ENCODE measurements at regions not wholly inside any gene's neighbourhood (a gene's known extent, or its start where the extent isn't known, plus 50 kb on each side); places are given as distances from the start of the nearest gene placed in this dataset.
"Not testable (repeated sequence)": the region's sequence is repeated elsewhere in the genome, so short reads cannot be mapped to it uniquely, and the experiment has no call there.

- H3K4me3 ChIP-seq (ENCODE audit: low read depth, low read length): no peak overlapping the region
These were observed 429.9 kb downstream of the CD83 start for GRCh38 chr6:14547284-14547998.

GRCh38 chr6:14549304-14549770 lies 431.8 kb downstream of the CD83 start:
- no peak overlapping the region for H3K4me3 ChIP-seq (ENCODE audit: low read depth, low read length)

DNA sequence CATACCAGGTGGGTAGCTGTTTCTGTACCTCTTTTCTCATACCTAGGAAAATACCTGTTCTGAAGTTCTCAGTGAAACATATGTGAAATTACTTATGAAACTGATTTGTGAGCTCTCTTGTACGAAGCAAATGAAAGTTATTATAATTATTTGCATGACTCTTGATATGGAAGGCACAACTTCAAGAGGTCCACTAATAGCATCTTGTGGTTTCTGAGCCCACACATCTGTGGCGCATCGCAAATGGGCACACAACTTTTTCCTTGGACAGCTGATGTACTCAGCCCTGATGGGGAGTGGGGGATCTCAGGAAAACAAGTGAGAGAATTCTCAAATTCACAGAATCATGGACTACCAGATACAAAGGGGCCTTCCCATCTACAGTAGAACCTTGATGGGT lies 432.3 kb downstream of the CD83 start:
- no peak overlapping the region for H3K4me3 ChIP-seq (ENCODE audit: low read depth, low read length)

- H3K4me3 ChIP-seq (ENCODE audit: low read depth, low read length): no peak overlapping the region
These were observed 432.8 kb downstream of the CD83 start for GRCh38 chr6:14550410-14550809.

- no peak overlapping the region for H3K4me3 ChIP-seq (ENCODE audit: low read depth, low read length)
These were observed 433.2 kb downstream of the CD83 start for GRCh38 chr6:14550822-14551221.

- not testable (repeated sequence) for H3K4me3 ChIP-seq (ENCODE audit: low read depth, low read length)
These were observed 434.0 kb downstream of the CD83 start for GRCh38 chr6:14551601-14552000.

DNA sequence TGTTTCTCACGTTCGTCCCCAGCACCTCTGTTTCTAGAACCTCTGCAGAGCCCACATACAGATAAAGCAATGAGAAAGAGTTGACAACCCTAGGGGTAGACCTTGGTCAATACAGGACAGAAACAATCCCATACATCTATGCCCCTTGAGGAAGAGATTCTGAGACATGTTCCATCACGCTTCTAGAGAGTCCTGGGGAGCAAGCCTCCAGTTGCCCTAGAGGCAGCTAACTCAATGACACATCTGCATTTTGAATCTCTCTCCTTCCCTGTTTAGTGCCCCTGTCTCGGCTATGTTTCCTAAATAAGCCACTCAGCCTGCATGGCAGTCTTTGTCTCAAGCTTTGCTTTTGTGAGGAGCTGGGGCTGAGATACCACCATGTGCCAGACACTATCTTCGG lies 435.3 kb downstream of the CD83 start:
- H3K4me3 ChIP-seq (ENCODE audit: low read depth, low read length): no peak overlapping the region

GRCh38 chr6:14553515-14553914 lies 435.9 kb downstream of the CD83 start:
- no peak overlapping the region for H3K4me3 ChIP-seq (ENCODE audit: low read depth, low read length)

GRCh38 chr6:14555804-14556203 lies 438.2 kb downstream of the CD83 start:
- no peak overlapping the region for H3K4me3 ChIP-seq (ENCODE audit: low read depth, low read length)

DNA sequence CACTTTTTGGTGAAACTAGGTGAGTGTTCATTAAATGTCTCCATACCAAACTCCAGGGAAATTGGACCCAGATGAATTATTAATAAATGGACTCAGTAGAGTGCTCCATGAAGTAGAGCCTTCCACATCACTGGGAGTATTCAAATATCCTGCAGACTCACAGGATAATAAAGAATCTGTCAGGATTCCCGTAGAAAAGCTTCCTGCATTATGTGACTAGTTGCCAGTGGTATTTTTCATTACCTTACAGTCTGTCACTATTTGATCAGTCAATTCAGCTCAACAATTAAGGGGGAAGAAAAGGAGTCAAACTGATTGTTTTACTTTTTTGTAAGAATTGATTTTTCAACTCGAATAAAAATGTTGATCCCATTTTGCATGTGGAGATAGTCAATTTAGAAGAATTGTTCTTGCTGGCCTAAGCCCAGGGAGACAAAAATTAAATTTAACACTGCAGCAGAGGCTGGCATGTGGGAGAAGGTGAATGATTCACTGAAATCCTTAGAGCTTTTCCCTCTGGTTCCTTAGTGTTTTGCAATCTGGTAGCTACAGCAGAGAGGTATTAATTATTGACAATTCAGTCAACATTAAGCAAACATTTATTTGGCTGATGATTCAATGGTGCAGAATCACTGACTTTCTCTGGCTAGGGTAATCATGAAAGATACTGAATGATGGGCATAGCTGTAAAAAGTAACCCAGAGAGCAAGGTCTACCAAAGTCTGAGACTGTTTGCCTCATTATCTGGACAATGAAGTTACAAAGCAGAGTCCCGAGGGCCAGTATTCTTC lies 442.4 kb downstream of the CD83 start:
- no peak overlapping the region for H3K4me3 ChIP-seq (ENCODE audit: low read depth, low read length)

- not testable (repeated sequence) for H3K4me3 ChIP-seq (ENCODE audit: low read depth, low read length)
These were observed 444.0 kb downstream of the CD83 start for GRCh38 chr6:14561563-14561962.

DNA sequence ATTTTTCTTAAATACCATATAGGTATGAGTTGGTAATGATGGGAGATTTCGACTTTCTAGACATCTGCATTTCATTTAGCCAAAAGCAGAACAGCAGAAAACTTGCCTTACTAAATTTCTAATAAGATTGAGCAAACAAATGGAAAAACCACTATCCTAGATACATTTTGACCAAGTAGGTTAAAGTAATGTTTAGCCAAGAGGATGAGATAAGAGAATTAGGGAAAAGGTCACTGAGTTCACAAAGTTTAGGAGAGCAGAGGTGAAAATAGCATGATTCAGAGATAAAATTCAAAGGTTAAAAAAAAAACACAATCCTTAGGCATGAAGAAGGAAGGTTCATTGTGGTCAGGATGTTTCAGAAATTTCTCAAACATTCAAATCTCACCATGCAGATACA lies 450.3 kb downstream of the CD83 start:
- no peak overlapping the region for H3K4me3 ChIP-seq (ENCODE audit: low read depth, low read length)

DNA sequence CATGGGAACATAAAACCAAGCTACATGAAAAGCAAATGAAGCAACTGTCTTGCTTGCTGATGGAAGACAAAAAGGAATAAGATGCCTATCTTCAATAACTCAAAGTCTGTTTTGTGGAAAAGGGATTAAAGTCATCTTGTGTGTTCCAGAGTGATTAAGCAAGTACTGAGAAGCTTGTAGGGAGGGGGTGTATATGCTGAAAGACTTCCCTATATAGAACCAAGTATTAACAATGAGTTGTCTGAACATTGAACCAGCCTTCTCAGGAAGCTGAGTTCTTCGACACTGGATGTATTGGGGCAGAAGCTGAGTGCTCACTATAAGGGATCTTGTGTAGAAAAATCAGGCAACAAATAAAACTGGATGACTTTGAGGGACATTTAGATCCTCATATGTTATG lies 451.8 kb downstream of the CD83 start:
- H3K4me3 ChIP-seq (ENCODE audit: low read depth, low read length): no peak overlapping the region

DNA sequence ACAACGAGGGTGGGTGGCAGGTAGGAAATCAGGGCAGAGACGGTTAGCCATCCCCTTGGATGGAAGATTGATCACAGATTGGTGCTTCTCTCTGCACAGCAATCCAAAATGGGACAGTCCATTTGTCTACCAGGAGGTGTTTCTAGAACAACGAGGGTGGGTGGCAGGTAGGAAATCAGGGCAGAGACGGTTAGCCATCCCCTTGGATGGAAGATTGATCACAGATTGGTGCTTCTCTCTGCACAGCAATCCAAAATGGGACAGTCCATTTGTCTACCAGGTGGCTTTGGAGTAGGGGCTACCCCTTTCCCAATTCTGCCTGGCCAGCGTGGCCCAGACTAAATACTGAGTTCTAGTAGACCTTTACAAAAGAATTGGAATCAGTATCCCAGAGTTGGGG lies 452.3 kb downstream of the CD83 start:
- not testable (repeated sequence) for H3K4me3 ChIP-seq (ENCODE audit: low read depth, low read length)

GRCh38 chr6:14571001-14571400 lies 453.4 kb downstream of the CD83 start:
- H3K4me3 ChIP-seq (ENCODE audit: low read depth, low read length): no peak overlapping the region

GRCh38 chr6:14571746-14572145 lies 454.2 kb downstream of the CD83 start:
- H3K4me3 ChIP-seq (ENCODE audit: low read depth, low read length): no peak overlapping the region

GRCh38 chr6:14573267-14573666 lies 455.7 kb downstream of the CD83 start:
- H3K4me3 ChIP-seq (ENCODE audit: low read depth, low read length): no peak overlapping the region

DNA sequence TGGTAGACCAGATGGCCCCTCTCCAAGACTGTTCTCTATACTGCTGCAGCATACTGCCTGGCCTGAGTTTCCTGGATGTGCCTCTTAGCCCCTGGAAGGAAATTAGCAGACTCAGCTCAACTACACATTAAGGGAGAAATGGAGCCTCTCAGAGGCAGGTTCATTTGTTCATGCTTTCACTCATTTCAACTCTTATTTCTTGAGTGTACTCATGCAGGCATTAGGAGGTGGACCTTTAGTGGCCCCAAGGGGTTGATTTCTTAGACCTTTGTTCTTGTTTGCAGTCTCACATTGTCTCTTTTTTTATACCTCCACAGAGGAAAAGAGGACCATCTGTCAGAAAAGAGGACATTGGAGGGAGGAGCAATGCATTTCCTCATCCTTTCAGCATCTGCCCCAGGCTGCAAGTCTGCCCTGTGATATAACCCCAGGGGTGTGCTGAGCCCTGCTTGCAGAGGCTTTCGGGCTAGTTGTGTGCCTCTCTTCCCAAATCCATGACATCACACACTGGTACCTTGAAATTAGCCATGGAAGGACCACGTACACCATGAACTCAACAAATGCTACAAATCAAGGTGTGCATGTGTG lies 456.2 kb downstream of the CD83 start:
- H3K4me3 ChIP-seq (ENCODE audit: low read depth, low read length): no peak overlapping the region

- H3K4me3 ChIP-seq (ENCODE audit: low read depth, low read length): no peak overlapping the region
These were observed 458.4 kb downstream of the CD83 start for GRCh38 chr6:14575961-14576360.

DNA sequence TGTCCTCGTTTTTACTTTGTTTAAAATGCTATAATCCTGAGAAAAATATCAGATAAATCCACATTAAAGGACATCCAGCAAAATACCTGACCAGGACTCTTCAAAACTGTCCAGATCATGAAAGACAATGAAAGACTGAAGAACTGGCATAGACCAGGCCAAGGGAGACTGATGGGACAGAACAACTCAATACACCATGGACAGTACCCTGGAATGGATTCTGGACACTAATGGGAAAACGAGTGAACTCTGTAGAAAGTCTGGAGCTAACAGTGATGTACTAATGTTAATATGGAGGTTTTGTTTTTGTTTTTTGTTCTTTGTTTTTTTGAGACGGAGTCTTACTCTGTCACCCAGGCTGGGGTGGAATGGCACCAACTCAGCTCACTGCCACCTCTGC lies 461.4 kb downstream of the CD83 start:
- H3K4me3 ChIP-seq (ENCODE audit: low read depth, low read length): no peak overlapping the region

DNA sequence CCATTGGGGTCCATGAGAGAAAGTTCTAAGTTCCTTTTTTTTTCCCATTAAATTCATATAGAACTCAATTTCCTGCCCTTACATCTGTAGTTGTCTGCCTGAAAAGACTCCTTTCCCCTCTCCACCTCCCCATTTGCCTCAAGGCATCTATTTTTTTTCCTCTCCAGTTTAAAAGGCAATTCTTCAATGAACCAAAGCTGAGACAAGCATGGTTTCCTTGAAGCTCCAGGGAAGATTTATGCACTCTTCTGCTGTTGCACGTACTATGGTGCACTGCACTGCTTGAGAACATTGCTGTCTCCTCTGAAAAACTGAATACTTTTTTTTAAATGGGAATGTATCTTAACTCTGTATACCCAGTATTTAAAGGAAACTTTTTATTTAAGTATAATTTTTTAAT lies 465.2 kb downstream of the CD83 start:
- no peak overlapping the region for H3K4me3 ChIP-seq (ENCODE audit: low read depth, low read length)

DNA sequence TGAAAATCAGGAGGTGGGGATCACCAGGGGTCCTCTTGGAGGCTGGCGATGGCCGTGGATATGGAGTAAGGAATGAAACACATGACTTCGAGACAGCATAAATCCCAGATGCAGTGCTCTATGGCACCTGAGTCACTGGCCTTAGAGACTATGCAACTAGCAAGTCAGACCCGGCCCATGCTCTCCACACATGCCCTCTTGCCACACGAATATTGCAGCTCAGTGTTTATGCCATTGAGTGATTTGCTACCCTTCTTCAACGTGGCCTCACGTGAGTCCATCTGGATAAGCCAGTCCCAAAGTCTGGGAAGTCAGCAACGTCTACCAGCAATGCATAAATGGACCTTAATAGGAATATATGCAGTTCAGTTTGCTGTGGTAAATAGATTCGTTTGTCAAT lies 466.3 kb downstream of the CD83 start:
- no peak overlapping the region for H3K4me3 ChIP-seq (ENCODE audit: low read depth, low read length)

Measured in iPS-11a (cell line).